Naive B cell (primary cell): ENCODE measurements at regions not wholly inside any gene's neighbourhood (a gene's known extent, or its start where the extent isn't known, plus 50 kb on each side); places are given as distances from the start of the nearest gene placed in this dataset.
A peak's percentile ranks its signal among the peaks of the same experiment; 100 is the strongest.
"Not testable (repeated sequence)": the region's sequence is repeated elsewhere in the genome, so short reads cannot be mapped to it uniquely, and the experiment has no call there.

Experiments
- ATAC-seq, 2 donors: fragments of 150-1000 bp; cut with Tn5 transposase; 2 replicates each; pipeline ENCODE4 v1.10.0; 2021; ENCODE audit warnings: low read depth in 2 of 2, mild to moderate bottlenecking in 2 of 2, moderate library complexity in 2 of 2
- DNase-seq: peaks from one replicate; pipeline ENCODE4 v3.0.0; 2022
- H3K27ac Mint-ChIP-seq, 6 donors: one replicate each; pipeline ENCODE4 v1.8.0; 2020 to 2022; ENCODE audit warnings: mild to moderate bottlenecking in 6 of 6, mixed read lengths in 6 of 6, moderate library complexity in 5 of 6, inconsistent platforms in 2 of 6
- H3K27me3 Mint-ChIP-seq, 3 donors: one replicate each; pipeline ENCODE4 v1.8.0; 2021 to 2022; ENCODE audit warnings: mixed read lengths in 3 of 3, mild to moderate bottlenecking in 1 of 3
- H3K36me3 Mint-ChIP-seq, 2 donors: one replicate each; pipeline ENCODE4 v1.8.0; 2020 to 2022; ENCODE audit warnings: mixed read lengths in 2 of 2, inconsistent platforms in 1 of 2, mild to moderate bottlenecking in 1 of 2
- H3K4me1 Mint-ChIP-seq, 3 donors: one replicate each; pipeline ENCODE4 v1.8.0; 2020 to 2022; ENCODE audit warnings: mixed read lengths in 3 of 3, inconsistent platforms in 1 of 3, mild to moderate bottlenecking in 1 of 3, moderate library complexity in 1 of 3
- H3K4me3 Mint-ChIP-seq, 8 donors: one replicate each; pipeline ENCODE4 v1.8.0; 2020 to 2022; ENCODE audit warnings: mild to moderate bottlenecking in 8 of 8, mixed read lengths in 8 of 8, moderate library complexity in 8 of 8, inconsistent platforms in 2 of 8
- H3K9me3 Mint-ChIP-seq, 7 donors: one replicate each; pipeline ENCODE4 v1.8.0; 2020 to 2022; ENCODE audit warnings: mixed read lengths in 7 of 7, mild to moderate bottlenecking in 5 of 7, inconsistent platforms in 2 of 7, moderate library complexity in 1 of 7

GRCh38 chr19:22545751-22546150, 88.4 kb upstream of the ZNF492 start:
- DNase-seq (peak; percentile 3), ATAC-seq (no peak)
- peaks cover 9 to 42% (median 35%) of the 10 kb centered on the region in 7 donors for H3K9me3 Mint-ChIP-seq
- no peak overlapping the region for H3K4me3 Mint-ChIP-seq
- H3K36me3 Mint-ChIP-seq, result peaks cover 0 to 18% of the 10 kb centered on the region in 2 donors
- H3K27me3 Mint-ChIP-seq, result no peaks in the 10 kb centered on the region
- H3K4me1 Mint-ChIP-seq, result no peaks in the 10 kb centered on the region
- H3K27ac Mint-ChIP-seq, result peak overlapping the region in 1 of 6 donors; percentile 2

- ATAC-seq, result no peak
Measured at GRCh38 chr19:22533761-22534160, 100.4 kb upstream of the ZNF492 start.

GRCh38 chr19:22532388-22533300, 101.5 kb upstream of the ZNF492 start:
- Mint-ChIP-seq H3K4me3 (no peak overlapping the region), H3K27me3 (peaks cover 0 to 14% (median 5%) of the 10 kb centered on the region in 3 donors), H3K4me1 (no peaks in the 10 kb centered on the region), H3K36me3 (peaks cover 0 to 11% of the 10 kb centered on the region in 2 donors), H3K27ac (no peak overlapping the region), H3K9me3 (peaks cover 22 to 51% (median 26%) of the 10 kb centered on the region in 7 donors)
- ATAC-seq (no peak), DNase-seq (no peak)

More at GRCh38 chr19:22533761-22534160, 100.4 kb upstream of the ZNF492 start:
- DNase-seq, result no peak
- H3K9me3 Mint-ChIP-seq, result peaks cover 19 to 43% (median 24%) of the 10 kb centered on the region in 7 donors
- H3K4me3 Mint-ChIP-seq, result no peak overlapping the region
- peaks cover 0 to 11% of the 10 kb centered on the region in 2 donors for H3K36me3 Mint-ChIP-seq
- H3K27ac Mint-ChIP-seq, result no peak overlapping the region
- peaks cover 0 to 14% (median 5%) of the 10 kb centered on the region in 3 donors for H3K27me3 Mint-ChIP-seq
- no peaks in the 10 kb centered on the region for H3K4me1 Mint-ChIP-seq

- no peak for ATAC-seq
- Mint-ChIP-seq H3K4me3 (no peak overlapping the region), H3K27ac (no peak overlapping the region), H3K36me3 (peaks cover 0 to 11% of the 10 kb centered on the region in 2 donors), H3K27me3 (peaks cover 0 to 14% (median 5%) of the 10 kb centered on the region in 3 donors), H3K9me3 (peaks cover 16 to 53% (median 26%) of the 10 kb centered on the region in 7 donors), H3K4me1 (no peaks in the 10 kb centered on the region)
- no peak for DNase-seq
Measured at GRCh38 chr19:22530042-22530441, 104.1 kb upstream of the ZNF492 start.

- Mint-ChIP-seq H3K9me3 (peaks cover 14 to 58% (median 25%) of the 10 kb centered on the region in 7 donors), H3K36me3 (peaks cover 0 to 10% of the 10 kb centered on the region in 2 donors), H3K4me1 (no peaks in the 10 kb centered on the region), H3K27me3 (peaks cover 0 to 14% (median 5%) of the 10 kb centered on the region in 3 donors), H3K27ac (no peak overlapping the region), H3K4me3 (no peak overlapping the region)
- DNase-seq (no peak), ATAC-seq (no peak)
Measured at GRCh38 chr19:22528956-22529355, 105.2 kb upstream of the ZNF492 start.

- Mint-ChIP-seq H3K27ac (peak overlapping the region in 1 of 6 donors; percentile 81), H3K4me3 (no peak overlapping the region), H3K36me3 (peaks cover 0 to 8% of the 10 kb centered on the region in 2 donors), H3K9me3 (peaks cover 13 to 58% (median 21%) of the 10 kb centered on the region in 7 donors), H3K27me3 (peaks cover 0 to 5% (median 0%) of the 10 kb centered on the region in 3 donors), H3K4me1 (no peaks in the 10 kb centered on the region)
- ATAC-seq (no peak), DNase-seq (no peak)
Measured at GRCh38 chr19:22527554-22527953, 105.4 kb upstream of the ZNF98 start.

- Mint-ChIP-seq H3K4me1 (no peaks in the 10 kb centered on the region), H3K36me3 (peaks cover 0 to 8% of the 10 kb centered on the region in 2 donors), H3K4me3 (no peak overlapping the region), H3K9me3 (peaks cover 10 to 59% (median 22%) of the 10 kb centered on the region in 7 donors), H3K27ac (no peak overlapping the region), H3K27me3 (no peaks in the 10 kb centered on the region)
- ATAC-seq, result no peak
- no peak for DNase-seq
Measured at GRCh38 chr19:22526661-22527272, 104.6 kb upstream of the ZNF98 start.

- no peak overlapping the region for H3K27ac Mint-ChIP-seq
- ATAC-seq (no peak), DNase-seq (no peak)
- H3K27me3 Mint-ChIP-seq, result peaks cover 0 to 4% (median 0%) of the 10 kb centered on the region in 3 donors
- H3K4me1 Mint-ChIP-seq, result no peaks in the 10 kb centered on the region
- no peak overlapping the region for H3K4me3 Mint-ChIP-seq
- H3K9me3 Mint-ChIP-seq, result peaks cover 18 to 54% (median 35%) of the 10 kb centered on the region in 7 donors
- peaks cover 0 to 8% of the 10 kb centered on the region in 2 donors for H3K36me3 Mint-ChIP-seq
Measured at GRCh38 chr19:22523940-22524339, 101.8 kb upstream of the ZNF98 start.

- H3K27ac Mint-ChIP-seq, H3K36me3 Mint-ChIP-seq, H3K27me3 Mint-ChIP-seq, DNase-seq, ATAC-seq, H3K4me1 Mint-ChIP-seq: not testable (repeated sequence)
- peak overlapping the region in 1 of 8 donors; percentile 56 for H3K4me3 Mint-ChIP-seq
- H3K9me3 Mint-ChIP-seq, result peaks cover 17 to 39% (median 31%) of the 10 kb centered on the region in 7 donors
Measured at GRCh38 chr19:22519562-22519961, 97.4 kb upstream of the ZNF98 start.

- H3K27me3 Mint-ChIP-seq, result peaks cover 0 to 4% (median 0%) of the 10 kb centered on the region in 3 donors
Measured at GRCh38 chr19:22519152-22519551, 97.0 kb upstream of the ZNF98 start.

GRCh38 chr19:22517496-22518411, 95.6 kb upstream of the ZNF98 start:
- no peak for DNase-seq
- H3K9me3 Mint-ChIP-seq, result peaks cover 16 to 43% (median 24%) of the 10 kb centered on the region in 7 donors
- ATAC-seq, result no peak
- no peak overlapping the region for H3K4me3 Mint-ChIP-seq
- H3K36me3 Mint-ChIP-seq, result peaks cover 3 to 5% of the 10 kb centered on the region in 2 donors
- H3K27me3 Mint-ChIP-seq, result peaks cover 0 to 4% (median 0%) of the 10 kb centered on the region in 3 donors
- H3K27ac Mint-ChIP-seq, result no peak overlapping the region
- H3K4me1 Mint-ChIP-seq, result peaks cover 0 to 3% (median 0%) of the 10 kb centered on the region in 3 donors

More at GRCh38 chr19:22519152-22519551, 97.0 kb upstream of the ZNF98 start:
- ATAC-seq (no peak), DNase-seq (no peak)
- Mint-ChIP-seq H3K27ac (no peak overlapping the region), H3K4me3 (no peak overlapping the region), H3K9me3 (peaks cover 17 to 41% (median 30%) of the 10 kb centered on the region in 7 donors), H3K4me1 (no peaks in the 10 kb centered on the region), H3K36me3 (peaks cover 0 to 8% of the 10 kb centered on the region in 2 donors)

- no peak for DNase-seq
- Mint-ChIP-seq H3K9me3 (peaks cover 7 to 36% (median 24%) of the 10 kb centered on the region in 7 donors), H3K4me3 (no peak overlapping the region), H3K36me3 (peaks cover 4 to 11% of the 10 kb centered on the region in 2 donors), H3K27ac (no peak overlapping the region), H3K27me3 (peaks cover 0 to 4% (median 0%) of the 10 kb centered on the region in 3 donors), H3K4me1 (peaks cover 0 to 4% (median 0%) of the 10 kb centered on the region in 3 donors)
- no peak for ATAC-seq
Measured at GRCh38 chr19:22515435-22515834, 93.3 kb upstream of the ZNF98 start.
